Pulmonary artery endothelial cell (primary cell): ENCODE measurements at regions not wholly inside any gene's neighbourhood (a gene's known extent, or its start where the extent isn't known, plus 50 kb on each side); places are given as distances from the start of the nearest gene placed in this dataset.
"Not testable (repeated sequence)": the region's sequence is repeated elsewhere in the genome, so short reads cannot be mapped to it uniquely, and the experiment has no call there.

Experiments
- DNase-seq: peaks from one replicate; pipeline ENCODE4 v3.0.0-alpha.2; 2011; ENCODE audit warnings: low read depth, low spot score

DNA sequence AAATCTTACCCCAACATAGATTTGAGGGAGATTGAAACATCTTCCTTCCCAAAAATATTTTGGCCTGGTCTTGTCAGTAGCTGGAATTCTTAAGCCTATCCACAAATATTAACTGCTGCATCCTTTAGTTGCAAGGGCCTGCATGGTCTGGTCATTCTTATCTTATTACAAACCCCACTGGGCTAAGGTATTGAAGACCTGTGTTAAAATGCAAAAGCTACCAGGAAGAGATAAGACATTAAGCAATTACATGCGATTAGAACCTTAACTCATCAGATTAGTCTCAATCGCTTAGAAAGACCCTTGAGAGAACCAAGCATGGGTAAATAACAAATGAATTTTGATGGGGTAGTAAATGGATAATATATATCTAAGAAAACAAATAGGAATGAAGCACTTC, 426.6 kb downstream of the FRK start:
- no peak for DNase-seq

DNA sequence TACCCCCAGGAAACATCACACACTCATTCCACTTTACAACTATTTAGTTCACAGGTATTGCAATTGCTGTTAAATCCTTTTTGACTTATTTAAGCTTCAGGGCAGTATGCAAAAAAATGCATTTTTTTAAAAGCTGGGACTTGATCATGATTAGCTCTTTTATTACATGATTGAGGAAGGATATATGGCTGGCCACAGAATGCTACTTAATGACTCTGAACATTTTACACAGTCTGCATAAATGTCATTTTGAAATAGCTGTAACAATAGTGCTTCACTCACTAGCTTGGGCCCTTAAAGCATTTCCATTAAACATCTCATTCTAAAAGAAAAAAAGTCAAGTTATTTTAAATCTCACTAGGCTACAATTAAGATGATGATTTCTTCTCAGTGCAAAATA, 429.7 kb downstream of the FRK start:
- DNase-seq, result no peak

DNA sequence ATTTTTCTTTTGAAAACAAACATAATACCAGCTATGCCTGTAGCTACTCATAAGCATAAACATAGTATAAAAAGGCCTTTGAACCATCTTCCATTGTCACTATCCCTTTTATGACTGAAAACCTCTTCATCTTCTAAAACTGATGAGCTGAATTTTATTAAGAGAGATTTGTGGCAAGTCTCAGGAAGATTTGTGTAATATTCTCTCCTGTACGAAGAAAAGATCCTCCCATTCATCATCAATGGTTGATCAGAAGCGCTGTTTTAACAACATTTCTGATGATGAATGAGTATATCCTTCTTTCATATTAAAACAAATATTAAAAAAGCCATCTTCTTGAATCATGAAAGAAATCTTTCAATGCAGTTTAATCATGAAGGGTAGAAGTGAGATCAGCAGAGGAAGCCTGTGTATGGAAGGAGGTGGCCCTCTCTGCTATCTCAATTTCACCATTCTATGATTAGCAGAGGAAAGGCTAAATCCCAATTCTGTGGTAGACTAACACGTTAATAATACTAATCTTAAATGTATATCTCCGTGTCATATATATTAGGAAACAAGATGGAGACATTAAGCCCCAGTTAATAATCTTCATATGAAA, 430.2 kb downstream of the FRK start:
- DNase-seq, result no peak

DNA sequence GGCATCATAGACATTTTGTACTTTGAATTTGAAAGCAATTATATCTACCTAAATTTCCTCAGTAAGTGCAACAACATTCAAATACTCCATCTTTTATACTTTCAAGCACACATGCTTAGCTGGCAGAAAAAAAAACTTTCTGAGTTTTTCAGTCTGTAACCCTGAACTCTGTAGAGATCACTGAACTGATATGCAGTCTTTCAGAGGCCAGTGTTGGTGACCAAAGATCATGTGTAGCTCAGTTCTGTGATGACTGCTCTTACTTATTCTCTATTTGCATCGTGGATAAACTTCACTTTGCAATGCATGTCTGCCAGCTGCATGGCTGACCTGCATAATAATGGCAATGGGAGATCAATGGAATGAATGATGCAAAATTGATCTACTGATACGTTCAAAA, 431.3 kb downstream of the FRK start:
- no peak for DNase-seq

DNA sequence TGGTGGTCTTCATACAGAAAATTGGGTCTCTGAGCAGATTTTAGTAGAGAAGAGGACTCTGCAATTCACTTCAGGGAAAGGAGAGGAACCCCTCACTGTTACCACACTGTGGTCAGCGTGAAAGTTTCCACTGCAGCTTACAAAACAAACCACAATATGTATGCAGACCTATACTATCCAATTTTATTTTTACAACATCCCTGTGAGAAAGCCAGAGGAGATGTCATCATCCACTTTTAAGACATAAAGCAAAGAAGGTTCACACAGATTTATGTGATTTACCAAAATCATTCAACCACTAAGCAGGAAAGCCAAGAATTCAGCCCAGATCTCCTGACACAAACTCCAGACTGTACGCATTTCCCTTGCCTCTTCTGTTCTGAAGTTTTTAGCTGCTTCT, 442.4 kb downstream of the FRK start:
- DNase-seq, result no peak

DNA sequence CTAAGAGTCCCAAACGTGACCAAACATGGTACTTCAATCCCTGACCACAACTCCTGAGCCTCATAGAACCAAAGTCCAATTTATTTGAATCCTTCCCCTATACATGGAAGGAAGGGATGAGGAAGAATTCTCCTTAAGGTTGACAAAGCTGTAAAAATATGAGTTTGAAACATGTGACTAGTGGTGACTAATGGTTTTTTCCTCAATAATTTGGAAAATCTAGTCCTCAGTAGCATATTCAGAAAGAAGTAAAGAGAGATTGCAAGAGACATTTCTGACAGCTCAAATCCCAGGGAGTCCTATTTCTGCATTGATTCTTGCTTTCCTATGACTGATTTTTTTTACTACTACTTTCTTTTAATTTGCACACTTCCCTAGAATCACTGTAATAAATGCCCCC, 443.7 kb downstream of the FRK start:
- no peak for DNase-seq

DNA sequence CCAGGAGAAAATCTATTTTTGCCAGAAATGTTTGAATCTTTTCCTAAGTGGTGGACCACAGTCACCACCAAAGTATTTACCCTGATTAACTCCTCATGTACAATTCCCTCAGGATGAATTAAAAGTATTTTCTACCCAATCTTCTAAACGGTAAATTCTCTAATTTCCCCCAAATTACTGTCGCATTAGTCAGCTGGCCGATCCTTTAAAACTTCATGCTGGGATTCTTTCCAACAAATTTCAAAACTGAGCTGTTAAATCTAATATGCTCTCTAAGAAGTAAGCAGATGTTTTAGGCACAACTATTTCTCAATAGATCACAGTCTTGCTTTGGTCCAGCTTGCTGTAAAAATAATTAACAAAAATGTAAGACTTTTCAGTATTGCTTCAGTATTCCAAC, 447.2 kb downstream of the FRK start:
- DNase-seq, result no peak

DNA sequence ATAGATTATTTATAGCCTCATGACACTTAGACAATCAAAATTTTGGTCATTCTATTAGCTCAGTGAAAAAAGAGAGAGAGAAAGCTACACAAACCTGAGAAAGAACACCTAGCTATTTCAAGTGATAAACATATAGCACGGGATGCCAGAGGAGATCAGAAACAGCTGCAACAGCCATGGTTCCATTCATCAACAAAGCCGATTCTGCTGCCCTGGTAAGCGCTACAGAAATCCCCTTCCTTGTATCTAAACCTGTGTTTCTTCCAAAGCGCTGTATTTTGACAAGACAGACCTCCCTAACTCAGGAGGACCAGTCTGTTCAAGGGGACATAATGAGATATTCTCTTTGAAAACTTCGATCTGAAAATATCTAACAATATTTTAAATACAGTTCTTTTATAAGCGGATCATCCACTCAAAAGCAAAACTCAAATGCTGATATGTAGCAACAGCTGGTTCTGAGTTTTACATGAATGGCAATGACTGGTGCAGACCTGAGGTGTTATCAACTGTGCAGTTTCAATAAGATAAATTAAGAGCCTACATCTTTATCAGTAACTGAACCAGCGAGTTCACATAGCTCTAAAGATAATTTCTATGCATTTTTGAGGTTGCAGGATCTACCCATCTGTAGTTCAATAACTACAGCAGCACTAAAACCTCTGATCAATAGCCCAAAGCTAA, 447.8 kb downstream of the FRK start:
- no peak for DNase-seq

DNA sequence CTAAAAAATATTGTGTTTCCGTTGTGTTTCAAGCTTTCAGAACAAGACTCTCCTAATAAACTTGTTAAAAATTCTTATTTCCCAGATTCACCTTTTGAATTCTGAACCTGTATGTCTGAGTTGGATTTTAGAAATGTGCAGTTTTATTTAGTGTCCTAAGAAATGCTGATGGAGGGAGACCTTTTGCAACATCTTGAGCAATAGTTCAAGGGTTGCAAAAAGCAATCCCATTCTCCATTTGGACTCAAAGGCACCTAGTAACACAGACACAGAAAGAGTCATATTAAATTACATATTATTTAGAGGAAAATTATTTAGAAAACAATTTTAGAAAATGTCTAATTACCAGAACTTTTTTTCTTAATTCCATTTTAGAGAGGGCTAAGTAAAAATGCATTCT, 448.5 kb downstream of the FRK start:
- no peak for DNase-seq

DNA sequence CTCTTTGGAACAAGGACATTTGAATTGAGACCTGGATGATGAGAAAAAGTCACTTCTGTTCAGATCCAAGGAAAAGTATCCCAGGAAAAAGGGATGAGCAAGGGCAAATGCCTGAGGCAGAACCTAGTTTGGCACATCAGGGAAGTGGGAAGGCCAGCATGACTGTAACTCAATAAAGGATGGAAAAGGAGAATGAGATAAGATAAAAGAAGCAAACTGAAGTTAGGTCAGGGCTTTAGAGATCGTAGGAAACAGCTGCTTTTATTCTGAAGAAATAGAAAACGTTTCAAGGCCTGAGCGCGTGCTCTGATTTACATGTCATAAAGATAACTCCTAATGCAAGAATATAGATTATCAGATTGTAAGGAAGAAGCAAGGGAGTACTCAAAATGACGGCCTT, 450.0 kb downstream of the FRK start:
- DNase-seq, result no peak

DNA sequence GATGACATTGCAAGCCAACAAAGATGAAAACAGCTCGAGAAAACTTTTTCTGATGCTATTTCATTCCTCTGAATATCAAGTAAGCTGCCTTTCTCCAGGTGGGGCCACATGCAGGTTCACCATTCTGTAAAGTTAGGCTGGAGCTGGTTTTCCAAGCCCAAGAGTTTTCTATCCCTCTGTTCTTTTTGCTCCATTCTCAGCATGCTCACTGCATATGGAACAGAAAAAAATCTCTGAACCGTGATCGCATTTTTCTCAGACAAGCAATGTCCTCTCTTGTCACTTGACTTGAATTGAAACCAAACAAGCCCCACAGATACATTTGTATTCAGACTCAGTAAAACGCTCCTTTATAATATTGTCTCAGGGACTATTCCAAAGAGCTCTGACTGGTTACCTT, 451.6 kb downstream of the FRK start:
- DNase-seq, result no peak

DNA sequence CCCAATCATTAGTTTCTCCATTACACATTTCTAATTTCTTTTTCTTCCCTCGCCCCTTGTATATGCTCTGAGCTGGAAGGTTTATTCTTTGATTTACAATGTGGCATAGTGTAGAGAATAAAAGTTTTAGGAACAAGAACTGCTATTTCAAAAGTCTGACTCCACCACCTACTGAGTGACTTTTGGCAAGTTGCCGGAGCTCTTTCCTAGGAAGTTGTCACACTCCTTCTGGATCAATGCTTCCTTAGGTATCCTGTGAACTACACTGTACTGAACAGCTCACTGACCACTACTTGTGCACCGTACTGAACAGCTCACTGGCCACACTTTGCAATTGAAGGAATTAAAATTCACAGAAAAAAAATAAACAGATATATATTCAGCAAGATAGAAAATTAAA, 458.2 kb downstream of the FRK start:
- DNase-seq, result no peak

DNA sequence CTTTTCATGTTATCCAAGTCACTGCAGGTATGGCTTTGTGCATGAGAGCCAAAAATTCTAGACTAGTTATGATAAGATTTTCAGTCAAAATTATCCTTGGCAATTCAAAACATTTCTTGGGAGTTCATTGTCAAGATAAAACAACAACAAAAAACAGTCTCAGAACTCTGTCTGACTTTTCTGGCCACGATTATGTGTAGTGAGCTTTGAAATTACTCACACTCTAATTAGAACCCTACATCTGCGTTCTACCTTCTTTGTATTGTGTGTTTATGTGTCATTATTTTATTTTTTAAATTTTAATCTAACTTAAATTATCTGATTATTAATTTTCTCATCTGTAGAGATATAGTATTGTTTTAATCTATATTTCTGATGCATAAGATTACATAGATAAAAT, 459.2 kb downstream of the FRK start:
- DNase-seq, result no peak

DNA sequence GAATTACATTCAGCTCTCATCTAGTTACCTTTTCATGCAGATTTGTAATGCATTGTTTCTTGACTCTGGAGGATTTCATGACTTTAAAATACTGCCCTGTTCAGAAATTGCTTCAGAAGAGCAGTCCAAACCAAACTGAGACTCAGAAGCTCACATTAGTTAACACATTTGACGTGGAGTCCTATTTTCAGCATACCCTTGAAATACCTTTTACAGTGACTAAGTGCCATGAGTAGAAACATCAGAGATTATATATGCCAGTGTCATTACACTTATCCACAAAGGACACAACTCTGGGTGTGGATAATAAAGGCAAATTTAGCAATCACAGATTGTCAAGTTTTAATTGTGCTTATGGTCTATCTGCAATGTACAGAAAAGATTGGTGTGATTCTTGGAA, 459.6 kb downstream of the FRK start:
- DNase-seq, result no peak

DNA sequence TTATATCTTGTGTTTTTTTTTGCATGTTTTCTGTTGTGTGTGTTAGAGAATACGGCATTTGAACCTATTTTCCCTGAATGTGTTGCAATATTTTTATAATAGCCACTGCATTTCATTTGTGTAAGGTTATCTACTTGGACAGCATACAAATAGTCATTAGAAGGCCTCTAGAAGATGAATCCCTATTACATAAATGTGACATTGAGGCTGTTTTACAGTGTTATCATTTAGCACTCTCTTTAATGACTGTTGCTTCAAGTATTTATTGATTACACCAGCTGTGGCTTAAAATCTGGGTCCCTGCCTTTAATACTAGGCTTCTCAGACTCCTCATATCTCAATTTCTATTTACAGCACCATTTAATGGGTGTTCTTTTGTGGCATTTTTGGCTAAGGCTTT, 465.8 kb downstream of the FRK start:
- no peak for DNase-seq

DNA sequence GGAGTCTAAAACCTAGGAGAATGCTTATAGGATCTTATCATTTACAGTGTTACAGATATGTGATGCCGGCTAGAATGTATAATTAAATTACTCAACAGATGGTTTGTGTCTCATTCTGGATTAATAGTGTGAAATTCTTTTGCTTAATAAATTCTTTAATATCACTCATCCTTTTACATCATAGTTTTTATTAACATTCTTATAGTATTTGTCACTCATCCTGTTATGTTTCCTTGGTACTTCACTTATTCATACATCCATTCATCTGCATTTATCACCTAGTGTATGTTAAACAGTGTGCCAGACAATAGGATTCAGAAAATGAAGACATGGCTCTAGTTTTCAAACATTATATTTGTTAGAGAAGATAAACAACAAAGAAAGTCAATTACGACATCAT, 468.7 kb downstream of the FRK start:
- no peak for DNase-seq

DNA sequence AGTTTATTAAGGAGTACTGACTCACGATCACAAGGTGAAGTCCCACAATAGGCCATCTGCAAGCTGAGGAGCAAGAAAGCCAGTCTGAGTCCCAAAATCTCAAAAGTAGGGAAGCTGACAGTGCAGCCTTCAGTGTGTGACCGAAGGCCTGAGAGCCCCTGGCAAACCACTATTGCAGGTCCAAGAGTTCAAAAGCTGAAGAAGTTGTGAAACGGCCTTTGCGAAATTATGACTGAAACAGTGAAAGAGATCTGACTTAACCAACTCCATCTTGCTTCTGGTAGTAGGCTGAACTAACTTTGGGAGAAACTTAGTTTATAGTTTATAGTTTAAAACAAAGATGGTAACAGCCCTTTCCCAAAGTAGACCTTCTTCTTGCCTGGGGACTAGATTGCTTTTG, 471.6 kb downstream of the FRK start:
- DNase-seq, result not testable (repeated sequence)

DNA sequence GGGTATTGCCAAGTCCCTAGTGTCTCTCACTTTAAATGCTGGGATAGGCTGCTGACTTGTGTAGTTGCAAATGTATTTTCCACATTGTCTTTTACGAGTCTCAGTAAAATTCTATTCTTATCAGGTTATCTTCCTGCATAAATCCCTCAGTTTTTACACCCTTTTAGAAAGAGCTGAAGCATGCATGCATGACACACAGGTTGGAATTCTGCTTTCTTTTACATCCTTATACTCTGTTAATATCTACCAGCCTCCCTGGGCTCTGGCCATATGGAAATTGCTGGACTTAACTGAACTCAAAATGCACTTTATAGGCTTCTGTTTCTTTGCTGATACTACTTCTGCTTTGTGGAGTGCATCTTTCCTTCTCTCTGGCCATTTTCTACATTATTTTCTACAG, 477.4 kb downstream of the FRK start:
- no peak for DNase-seq

DNA sequence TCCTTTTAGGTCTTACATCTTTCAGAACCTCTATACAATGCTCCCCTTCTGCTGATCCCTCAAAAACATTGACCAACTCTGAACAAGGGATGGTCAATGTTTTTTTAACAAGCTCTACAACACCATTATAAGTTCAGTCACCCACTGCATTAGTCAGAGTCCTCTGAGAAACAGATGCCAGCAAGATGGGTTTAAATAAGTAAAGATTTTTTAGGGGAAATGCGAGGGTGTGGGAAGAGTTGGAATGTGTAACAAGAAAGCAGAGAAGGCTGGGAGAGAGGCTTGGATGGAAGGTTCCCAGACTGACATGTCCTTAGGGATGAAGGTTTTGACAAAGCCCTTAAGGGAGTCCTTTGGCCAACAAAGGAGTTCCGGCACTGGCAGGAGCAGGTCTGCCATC, 478.3 kb downstream of the FRK start:
- no peak for DNase-seq

DNA sequence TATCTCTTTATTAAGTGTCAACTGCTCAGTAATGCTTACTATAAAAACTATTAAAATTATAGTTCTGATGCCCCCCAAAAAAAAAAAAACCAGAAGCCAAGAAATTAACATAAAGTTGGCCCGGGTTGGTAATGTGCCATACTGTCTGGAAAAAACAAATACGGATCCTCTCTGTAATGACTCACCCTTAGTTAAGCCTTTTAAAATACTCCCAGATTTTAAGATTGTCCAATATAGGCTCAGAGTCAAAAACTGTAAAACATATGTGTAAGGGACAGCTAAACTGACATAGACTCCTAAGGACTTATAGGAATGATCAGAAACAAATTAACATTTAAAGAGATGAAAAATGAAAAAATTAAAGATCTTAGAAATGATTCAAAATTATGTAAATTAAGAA, 481.1 kb downstream of the FRK start:
- DNase-seq, result not testable (repeated sequence)

DNA sequence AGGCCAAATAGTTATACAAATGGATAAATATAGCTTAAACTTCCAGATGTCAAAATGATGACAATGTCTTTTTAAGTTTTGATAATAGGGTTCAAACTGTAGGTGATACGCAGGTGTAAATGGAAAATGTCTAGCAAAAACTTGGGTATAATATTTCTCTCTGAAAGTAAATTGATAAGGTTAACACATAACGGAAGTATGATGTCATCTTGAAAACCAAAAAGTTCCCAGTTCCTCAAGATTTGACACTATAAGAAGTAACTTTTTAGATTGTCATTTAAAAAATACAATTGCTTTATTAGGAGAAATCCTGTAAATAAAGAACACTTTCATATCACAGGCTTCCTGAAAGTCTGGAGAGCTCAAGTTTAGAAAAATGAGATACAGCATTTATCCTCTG, 483.4 kb downstream of the FRK start:
- DNase-seq, result no peak

DNA sequence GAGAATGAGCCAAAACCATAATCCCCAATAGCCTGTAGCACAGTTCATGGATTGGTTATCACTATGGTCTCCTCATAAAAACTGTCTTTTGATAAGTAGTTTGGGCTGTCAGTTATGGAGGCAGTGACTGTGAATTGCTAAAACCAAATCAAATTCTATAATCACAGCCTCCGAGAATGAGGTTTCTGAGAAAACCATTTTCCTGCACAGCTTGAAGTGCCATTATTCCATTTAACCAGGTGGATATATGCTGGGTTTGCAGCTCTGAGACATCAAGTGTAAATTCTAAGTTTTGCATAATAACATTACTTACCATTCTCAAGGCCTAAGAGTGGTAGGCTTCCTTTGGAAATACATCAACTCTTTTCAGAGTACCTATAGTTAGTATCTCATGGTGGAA, 485.4 kb downstream of the FRK start:
- no peak for DNase-seq

DNA sequence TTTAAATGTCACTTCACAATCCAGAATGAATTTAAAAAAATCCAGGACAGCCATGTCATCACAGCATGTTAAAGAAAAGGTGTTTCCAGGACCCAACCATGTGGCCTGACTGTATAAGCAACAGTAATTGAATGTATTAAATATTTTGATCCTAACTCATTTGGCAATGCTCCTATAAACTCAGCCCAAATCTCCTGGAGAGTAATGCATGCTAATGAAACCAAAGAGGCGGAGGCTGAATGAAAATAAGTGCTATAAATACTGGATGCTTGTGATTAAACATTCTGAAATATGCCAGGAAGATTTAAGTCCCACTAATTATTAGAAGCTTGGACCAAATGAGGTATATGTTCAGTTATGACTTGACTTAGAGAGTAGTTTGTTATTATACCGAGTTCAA, 486.8 kb downstream of the FRK start:
- no peak for DNase-seq

DNA sequence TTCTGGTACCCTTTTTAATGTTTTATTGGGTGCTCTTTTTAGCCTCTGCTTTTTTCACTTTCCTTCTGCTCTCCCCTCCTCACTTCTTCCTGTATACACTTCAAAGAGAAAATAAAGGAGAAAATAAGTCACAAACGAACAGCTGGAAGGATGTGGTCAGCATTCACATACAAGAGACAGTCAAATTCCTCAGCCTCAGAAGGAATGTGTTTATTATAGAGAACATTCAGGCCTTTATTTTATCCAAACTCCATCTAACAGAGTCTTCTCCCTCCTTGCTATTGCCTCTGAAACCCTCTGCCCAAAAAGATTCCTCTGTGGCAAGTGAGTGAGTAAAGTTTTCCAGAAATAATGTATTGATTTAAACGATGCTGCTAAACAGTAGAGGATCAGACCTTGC, 490.4 kb downstream of the FRK start:
- no peak for DNase-seq
